DMS153 treated with DMSO at 0.1 percent for 48 hours (cell line): ENCODE measurements at regions not wholly inside any gene's neighbourhood (a gene's known extent, or its start where the extent isn't known, plus 50 kb on each side); places are given as distances from the start of the nearest gene placed in this dataset.

ENCODE experiments used
- DNase-seq: peaks from one replicate; lab custom pipeline; 2025; ENCODE audit not compliant: unreplicated experiment; lab: John Stamatoyannopoulos, UW

DNA sequence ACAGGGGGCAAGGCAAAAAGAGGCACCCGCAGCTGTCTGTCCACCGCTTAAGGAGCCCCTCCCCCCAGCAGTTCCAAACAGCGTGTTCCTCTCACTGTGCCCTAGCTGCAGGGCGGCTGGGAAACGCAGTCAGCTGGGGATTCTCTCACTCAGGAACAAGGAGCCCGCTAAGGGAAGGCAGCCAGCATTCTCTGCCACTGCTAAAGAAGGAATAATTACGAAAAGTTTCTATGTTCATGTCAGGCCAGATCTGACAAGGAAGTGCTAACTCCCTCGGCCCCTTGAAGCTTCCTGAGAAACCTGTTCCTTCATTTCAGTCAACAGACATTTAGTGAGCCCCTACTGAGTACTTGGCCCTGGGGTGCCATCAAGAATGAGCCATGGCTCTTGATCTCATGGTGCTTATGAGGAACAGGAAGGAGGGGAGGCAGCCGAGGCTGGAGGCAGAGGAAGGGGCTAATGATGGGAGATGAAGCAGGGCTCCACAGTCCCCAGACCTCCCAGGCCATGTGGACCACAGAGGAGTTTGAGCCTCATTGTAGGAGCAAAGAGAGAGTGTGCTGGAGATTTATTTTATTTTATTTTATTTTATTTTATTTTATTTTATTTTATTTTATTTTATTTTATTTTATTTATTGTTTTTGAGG lies 101.7 kb upstream of the PMEPA1 start:
- no peak for DNase-seq

DNA sequence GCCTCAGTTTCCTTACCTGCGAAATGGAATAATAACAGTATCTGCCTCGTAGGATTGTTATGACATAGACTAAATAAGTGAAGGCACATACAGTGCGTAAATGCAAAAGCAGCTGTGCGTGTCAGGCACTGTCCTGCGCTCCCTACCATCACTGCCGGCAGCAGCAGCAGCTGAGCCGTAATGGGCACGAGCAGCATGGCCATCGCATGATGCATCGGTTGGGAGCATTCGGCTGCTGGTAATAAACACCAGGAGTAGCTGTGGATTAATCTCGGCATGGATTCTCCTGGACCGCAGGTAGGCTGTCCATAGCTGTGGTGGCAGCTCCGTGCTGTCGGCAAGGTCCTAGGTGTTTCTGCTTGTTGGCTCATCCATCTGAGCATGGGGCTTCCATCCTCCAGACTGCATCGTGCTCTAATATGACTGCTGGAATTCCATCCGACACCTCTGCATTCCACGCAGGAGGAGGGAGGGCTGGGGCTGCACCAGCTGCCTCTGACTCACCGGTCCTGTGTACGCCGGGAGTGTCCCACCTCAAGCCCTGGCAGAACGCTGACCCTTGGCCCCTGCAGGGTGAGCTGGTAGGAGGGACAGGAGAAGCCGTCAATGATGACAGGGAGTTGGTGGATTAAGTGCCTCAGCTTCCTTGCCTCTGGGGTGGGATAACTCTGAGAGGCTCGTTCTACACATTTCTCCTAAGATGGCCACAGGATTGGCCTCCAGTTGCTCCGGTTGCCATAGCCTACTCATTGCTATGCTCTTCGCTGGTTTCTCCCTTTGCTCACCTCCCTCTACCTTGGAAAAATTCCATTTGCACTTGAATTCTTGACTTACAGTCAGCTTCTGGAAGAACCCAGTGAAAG lies 100.9 kb upstream of the PMEPA1 start:
- DNase-seq = no peak

DNA sequence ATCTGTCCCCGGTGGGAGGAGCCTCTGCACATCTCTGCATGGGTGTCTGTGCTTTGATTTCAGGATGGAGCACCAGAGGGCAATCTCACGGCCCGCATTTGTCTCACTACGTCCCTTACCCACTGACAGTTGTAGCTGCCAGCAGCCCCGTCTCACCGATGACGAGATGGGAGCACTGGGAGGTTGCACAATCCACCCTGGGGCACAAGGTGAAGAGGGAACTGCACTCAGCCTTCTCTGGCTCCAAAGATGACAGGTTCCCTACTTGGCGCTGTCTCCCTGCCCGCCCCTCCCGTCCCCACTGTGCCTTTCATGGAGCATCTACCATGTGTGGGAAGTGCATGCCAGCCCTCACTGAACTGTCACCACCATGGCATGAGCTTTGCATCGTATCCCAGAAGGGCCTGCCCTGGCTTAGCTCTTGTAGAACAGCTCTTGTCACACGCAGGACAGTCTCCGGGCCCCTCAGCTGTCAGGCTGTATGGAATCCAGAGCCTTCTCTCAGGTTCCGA lies 99.9 kb upstream of the PMEPA1 start:
- DNase-seq = no peak

DNA sequence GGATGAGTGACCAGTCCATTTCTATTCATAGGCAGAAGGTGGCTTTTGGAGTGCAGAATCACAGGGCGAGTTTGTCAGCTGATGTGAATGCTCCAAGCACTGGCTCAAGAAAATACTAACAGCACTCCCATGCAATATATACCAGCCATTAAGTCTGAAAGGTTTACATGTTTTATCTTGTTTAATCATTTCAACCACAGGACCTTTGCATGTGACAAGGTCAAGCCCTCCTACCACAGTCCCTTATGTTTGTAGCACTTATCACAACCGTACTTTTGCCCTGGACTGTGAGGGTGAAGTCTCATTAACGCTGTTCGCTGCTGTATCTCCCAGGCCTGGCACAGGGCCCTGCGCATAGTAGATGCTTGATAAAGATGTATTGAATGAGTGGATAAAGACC lies 99.3 kb upstream of the PMEPA1 start:
- no peak for DNase-seq

DNA sequence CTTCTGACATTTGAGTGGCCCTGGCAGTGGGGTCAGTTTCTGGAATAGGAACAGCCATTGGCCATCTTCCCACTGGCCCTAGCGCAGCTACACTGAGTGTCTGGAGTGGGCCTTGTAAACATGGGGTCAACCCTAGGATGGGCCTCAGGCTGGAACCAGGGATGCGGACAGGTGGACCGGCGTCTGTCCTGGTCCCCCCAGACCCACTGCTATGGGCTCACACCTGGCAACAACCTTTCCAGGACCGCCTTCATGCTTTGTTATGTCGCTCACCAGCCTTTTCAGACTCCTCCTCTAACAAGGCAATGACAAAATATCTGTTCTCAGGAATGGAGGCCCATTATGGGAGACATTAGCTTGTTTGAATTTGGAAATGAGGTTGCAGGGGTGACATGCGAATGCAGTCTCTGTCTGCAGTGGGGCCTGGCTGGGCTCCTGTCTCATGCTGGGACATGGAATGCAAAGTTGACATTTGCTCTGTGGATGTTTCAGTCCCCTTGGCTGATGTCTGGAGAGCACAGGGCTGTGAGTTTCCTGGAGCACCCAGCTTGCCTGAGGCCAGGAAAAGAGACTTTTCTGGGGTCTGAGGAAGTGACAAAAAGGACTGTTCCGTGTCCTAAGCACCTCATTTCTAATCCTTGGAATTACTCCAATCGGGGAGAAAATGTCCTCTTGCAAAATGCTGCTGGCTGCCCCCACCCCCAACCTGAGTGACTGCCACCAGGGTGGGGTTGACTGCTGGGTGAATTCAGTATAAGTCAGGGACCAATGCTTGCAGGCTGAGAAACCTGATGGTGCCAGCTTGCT lies 98.7 kb upstream of the PMEPA1 start:
- DNase-seq = no peak

DNA sequence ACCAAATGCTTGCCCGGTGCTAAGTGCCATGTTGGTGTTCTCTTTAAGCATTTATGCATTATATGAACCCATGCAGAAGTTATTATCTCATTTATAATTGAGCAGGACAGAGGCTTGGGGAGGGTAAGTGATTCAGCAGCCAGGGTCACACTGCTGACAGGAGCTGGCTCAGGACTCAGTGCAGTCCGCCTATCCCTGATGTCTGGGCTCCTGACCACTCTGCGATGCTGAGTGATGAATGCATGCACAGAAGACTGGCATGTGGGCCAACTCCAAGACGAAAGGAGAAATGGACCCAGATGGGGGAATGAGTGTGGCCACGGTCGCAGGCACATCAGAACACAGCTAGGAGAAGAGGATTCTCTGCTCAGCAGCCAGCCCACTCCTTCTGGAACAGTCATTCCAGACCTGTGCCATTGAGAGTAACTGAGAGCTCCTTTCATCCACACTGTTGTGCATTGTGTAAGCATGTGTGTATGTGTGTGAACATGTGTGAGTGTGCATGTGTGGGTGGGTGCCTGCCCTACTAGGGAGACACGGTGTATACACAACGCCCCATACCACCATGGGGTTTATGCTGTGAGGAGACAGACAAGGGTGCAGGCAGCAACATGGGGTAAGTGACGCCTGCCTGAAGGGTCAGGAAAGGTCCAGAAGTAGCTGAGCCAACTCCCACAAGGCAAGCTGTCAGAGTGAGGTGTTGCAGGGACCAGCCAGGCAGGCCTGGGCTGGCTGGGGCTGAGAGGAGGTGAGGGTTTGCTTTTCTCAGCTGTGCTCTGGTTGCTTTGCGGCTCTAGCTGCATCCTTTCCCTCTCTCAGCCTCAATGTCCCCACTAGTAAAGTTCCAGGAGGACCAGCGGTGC lies 97.8 kb upstream of the PMEPA1 start:
- DNase-seq = no peak

DNA sequence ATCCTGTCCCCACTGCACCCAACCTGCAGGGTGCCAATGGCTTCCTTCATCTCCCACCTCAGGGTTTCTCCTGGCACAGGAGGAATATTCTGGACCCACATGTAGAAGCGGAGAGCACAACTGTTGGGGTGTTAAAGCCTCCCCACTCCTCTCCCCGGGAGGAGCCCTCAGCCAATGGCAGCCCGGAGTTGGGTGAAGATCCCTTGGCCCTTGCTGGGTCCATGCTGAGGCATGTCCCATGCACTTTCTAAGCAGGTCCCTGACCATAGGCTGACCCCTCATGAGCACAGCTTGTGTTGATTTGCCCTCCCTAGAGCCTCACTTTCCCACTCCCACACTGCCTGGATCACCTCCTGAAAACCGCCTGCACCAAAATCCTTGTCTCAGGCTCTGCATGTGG lies 97.2 kb upstream of the PMEPA1 start:
- no peak for DNase-seq

DNA sequence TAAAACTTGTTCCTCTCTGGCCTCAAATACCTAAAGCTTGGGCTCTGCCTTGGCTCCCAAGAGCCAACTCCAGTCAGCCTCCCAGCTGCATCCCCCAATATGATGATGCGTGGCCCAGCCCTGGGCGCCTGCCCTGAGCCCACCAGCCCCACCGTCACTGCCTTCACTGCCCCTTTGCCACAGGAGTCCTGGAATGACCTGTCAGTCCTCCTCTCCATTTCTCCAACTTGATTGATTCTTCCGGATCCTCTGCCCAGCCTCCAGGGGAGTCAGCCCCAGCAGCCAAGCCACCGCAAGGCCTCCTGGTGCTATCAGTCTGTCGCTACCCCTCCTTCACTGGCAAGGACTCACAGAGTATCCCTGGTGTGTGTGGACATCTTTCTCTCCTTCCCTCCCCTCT lies 96.7 kb upstream of the PMEPA1 start:
- DNase-seq = no peak

DNA sequence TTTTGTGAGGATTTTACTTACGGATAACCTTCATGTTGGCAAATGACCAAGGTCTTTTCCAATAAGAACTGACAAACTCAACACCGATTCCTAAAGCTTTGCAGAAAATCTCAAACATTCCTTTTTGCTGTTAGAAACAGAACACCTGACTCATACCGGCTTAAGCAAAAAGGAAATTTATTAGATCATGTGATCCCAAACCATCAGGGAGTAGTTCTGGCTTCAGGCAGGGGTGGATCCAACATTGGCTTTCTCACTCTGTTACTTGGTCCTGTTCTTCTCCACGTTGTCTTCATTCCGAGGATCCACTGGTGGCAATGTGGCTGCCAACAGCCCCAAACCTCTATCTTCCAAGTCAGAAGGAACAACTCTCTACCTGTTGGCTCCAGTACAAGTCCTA lies 95.9 kb upstream of the PMEPA1 start:
- DNase-seq = no peak

DNA sequence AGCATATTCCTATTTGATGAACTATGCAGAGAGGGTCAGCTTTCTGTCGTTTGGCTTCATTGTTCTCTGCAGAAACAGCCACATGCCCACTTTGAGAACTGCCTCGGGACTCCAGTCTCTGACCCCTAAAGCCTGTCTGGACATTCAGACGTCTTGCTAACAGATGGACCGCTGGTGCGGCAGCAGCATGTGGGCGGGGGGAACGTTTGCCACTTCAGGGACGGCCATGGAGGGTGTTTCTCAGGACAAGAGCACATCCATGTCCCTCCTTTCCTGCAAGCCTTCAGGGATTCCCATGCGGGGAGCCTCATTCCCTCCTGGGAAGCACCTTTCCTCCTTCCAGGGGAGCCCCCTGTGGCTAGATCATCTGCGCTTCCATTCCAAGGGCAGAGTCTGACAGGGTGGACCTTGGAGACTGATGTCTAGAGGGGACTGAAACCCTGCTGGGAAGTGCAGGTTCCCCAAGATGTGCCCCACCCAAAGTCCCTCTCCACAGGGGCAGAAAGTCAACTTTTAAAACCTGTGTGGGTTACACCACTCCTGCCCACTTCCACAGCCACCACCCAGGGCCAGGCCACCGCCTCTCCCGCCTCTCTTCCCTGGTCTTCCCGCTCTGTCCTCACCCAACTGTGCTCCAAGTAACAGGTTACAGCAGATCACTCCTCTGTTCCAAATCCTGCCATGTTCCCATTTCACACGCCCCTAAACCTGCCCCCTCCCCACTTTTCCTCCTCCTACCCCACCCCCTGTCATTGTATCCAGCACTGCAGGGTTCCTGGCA lies 94.8 kb upstream of the PMEPA1 start:
- DNase-seq = no peak

DNA sequence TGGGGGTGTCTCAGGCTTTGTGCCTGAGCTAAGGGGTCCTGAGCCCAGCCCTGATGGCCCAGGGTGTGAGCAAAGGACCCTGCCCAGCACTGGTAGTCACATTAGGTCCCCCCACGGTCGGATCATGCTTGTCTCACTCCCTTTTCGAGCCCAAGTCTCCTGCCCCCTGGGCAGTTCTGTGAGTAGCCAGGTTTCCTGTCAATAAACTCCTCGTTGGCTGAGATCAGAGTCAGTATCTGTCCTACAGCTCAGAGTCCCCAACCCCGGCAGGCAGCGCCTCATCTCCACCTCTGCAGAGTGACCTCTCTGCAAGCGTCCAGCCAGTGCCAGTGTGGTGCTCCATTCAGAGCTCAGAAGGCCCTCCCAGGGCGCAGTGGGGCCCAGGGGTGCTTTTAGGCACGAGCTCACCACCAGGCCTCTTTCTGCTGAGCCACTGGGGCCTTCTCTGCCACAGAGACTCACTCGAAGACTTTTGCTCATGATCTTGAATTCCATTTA lies 93.7 kb upstream of the PMEPA1 start:
- DNase-seq = no peak

DNA sequence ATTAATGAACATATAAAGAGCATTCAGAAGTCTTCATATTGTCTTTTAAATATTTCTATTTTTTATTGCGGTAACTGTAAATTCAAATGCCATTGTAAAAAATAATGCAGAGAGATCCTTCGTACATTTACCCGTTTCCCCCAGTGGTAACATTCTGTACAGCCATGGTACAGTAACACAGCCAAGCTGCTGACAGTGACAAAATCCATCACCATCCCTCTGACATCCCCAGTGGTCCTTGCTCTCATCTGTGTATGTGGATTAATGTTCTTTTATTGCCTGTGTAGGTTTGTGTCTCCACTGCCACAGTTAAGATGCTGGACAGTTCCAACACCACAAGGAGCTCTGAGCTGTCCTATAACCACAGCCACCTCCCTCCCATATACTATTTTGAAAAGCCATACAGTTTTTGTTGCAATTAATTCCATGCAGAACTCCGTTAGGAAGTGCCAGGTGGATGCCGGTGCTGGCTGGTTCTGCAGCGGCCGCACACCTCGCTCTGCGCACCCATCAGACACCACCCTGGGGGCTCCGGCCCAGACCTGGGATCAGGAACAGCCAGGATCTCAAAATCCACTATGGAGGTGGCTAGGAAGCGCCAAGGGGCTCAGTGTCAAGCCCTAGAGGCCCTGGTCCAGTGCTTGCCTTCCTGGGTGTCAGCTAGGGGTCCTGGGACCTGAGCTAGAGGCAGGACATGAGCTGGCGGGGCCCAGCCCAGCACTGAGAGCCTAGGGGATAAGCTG lies 93.1 kb upstream of the PMEPA1 start:
- DNase-seq = no peak

DNA sequence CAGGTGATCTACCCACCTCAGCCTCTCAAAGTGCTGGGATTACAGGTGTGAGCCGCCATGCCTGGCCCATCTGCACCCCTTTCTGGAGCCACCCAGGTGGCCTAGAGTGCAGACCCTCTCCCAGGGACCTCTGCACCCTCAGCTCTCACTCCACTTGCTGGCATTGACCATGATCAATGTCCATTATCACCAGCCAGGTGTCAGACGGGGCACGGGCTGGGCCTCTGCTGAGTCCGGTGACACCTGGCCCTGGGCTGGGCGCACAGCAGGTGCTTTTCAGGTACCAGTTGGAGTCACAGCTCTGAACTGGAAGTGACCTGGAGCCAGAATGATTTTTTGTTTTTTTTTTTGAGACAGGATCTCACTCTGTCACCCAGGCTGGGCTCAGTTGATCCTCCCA lies 91.8 kb upstream of the PMEPA1 start:
- DNase-seq = no peak

DNA sequence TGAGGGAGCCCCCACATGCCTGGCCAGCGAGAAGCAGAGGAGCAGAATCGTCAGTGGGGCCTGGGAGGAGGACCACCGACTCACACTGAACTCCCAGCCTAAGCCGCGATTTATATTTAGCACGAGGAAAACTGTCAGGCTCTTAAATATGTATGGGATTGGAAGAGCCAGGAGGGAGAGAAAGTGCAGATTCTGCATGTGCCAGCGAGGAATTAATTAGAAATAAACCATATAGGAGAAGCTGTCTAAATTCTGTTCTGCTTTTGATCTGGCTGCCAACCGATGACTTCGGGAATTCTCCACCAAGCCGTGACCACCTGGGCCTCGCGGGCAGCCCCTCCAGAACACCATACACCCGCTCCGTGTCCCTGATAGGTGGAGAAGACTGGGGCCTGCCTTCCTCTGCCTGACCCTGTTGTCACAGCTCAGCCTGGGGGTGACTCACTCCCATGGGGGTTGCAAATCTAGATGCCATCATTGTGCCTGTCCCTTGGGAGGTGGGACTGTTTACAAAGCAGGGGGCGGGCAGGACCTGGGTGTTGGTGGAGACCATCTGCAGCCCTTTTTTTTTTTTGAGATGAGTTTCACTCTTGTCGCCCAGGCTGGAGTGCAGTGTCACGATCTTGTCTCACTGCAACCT lies 91.1 kb upstream of the PMEPA1 start:
- no peak for DNase-seq

DNA sequence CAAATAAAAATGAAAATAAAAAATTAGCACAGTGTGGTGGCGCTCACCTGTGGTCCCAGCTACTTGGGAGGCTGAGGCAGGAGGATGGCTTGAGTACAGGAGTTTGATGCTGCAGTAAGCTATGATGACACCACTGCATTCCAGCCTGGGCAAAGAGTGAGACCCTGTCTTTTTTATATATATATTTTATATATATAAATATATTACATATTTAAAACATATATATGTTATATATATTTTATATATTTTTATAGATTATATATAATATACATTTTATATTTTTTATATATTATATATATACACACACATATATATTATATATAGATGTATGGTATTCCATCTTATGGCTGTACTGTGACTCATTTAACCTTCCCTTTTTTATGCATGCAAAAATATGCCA lies 87.6 kb upstream of the PMEPA1 start:
- no peak for DNase-seq

DNA sequence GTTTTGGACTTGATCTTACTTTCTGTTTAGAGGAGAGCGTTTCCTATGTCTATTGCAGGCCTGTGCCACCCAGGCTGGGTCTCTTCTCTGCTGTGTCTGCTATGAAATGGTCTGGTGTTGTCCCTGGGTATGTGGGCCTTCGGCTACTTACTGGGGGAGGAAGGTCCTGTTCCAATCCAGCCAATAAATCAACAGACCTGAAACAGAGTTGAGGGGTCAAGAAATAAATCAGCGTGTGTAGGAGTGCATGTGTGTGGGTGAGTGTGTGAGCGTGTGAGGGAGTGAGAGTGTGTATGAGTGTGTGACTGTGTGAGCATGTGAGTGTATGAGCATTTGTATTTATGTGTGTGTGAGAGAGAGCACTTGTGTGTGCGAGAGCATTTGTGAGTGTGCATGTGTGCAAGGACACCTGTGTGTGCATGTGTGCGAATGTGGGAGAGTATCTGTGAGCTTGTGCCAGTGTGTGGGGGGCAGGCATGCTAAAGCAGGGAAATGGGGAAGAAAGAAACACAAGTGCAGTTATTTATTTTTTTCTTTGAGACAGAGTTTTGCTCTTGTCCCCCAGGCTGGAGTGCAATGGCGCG lies 86.3 kb upstream of the PMEPA1 start:
- no peak for DNase-seq

DNA sequence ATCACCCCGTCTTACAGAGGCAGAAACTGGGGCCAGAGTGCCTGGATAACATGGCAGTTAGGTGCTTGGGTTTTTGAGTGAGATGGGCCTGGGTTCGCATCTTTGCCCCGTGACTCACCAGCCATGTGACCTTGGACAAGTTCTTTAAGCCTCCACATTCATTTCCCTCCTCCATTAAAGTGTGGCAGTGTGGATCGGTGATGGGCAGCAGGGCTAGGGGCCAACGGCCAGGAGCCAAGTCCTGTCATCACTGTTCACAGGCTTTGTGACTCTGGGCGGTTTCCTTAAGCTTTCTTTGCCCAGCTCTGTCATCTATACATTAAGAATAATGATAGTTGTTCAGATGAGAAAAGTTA lies 85.5 kb upstream of the PMEPA1 start:
- no peak for DNase-seq

DNA sequence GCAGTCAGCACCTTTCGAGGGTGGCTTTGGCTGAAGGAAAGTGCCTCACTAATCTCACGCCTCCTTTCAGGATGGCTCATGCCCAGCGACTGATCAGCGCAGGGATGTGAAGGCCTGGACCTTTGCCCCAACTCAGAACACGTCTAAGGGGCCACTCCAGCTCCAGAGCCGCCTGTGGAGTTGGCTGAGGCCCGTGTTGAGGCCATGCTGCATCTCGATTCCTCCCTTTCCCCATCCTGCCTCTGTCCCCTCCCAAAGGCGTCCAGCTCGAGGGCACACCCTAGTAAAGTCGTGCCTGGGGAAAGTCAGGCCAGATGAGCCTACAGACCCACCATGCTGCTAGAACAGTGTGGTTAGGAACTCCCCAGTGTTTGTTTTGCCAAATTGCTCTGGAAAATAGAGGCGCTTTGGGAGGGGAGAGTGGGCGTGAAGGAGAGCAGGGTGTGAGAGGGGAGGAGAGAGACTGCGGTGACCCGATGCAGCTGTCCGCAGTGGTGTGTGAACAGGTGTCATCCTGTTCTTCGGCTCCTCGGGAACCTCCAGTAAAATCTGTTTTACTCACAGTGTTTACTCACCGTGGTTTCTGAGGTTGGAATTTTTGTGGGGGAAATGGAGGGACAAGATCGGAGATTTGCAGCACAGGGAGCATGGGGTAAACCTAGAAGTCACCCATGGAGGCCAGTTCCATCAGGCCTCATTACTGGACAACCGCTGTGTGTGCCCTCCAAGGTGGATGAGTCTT lies 85.0 kb upstream of the PMEPA1 start:
- DNase-seq = no peak
